ENCODE measurements at regions not wholly inside any gene's neighbourhood (a gene's known extent, or its start where the extent isn't known, plus 50 kb on each side); places are given as distances from the start of the nearest gene placed in this dataset.

DNA sequence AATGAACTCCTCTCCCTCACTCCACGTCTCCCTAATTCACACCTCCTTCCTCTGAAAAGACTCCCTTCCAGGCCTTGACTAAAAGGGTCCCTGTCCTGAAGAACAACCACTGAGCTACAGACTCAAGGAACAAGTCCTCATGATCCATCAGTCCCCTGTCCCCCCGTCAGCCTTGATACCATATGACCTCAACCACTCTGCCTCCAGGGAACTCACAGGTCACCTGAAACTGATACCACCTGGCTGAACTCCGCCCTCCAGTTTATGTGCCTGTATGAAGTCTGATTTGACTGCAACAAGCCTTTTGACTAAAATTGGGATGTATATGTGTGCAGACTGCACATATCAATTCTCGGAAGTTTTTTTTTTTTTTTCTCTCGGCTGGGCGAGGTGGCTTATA, 88.7 kb downstream of the UGCG start:
- Mint-ChIP-seq H3K4me1 (ENCODE audit: low read depth) (peaks cover 20% of the 10 kb centered on the region), H3K4me3 (no peak overlapping the region), H3K27me3 (ENCODE audit: insufficient read depth) (peaks cover 13% of the 10 kb centered on the region), H3K9me3 (no peaks in the 10 kb centered on the region), H3K27ac (no peak overlapping the region), H3K36me3 (ENCODE audit: low read depth) (no peaks in the 10 kb centered on the region)
- DNase-seq (ENCODE audit: low spot score), result no peak
- intact Hi-C loops (cut with micrococcal nuclease), result no loop called here

DNA sequence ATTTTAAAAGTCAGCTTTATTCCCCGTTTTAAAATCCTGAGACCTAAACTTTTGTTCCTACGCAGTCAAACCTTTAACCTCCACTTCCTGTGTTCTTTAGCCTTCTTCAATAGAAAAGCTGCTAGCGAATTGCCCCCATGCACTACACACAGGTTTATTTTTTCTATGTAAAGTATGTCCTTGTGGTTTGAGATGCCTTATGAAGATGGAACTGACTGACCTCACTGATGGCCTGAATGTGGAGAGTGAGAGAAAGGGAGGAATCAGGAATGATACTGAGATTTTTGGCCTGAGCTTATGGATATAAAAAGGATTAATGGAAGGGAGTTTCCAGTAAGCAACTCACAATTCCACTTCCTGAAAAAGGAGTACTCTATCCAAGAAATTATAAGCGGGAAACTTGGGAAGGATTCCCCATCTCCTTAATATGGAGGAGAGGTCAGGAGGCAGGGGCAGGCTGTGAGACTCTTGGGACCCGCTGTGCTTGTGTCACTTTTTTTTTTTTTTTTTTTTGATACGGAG, 89.5 kb downstream of the UGCG start:
- intact Hi-C loops (cut with micrococcal nuclease), result no loop called here
- no peak overlapping the region for H3K4me3 Mint-ChIP-seq
- peaks cover 9% of the 10 kb centered on the region for H3K27me3 Mint-ChIP-seq (ENCODE audit: insufficient read depth)
- H3K27ac Mint-ChIP-seq, result peak overlapping the region; percentile 4
- DNase-seq (ENCODE audit: low spot score), result no peak
- H3K4me1 Mint-ChIP-seq (ENCODE audit: low read depth), result peaks cover 20% of the 10 kb centered on the region
- no peaks in the 10 kb centered on the region for H3K36me3 Mint-ChIP-seq (ENCODE audit: low read depth)
- H3K9me3 Mint-ChIP-seq, result no peaks in the 10 kb centered on the region
